ENCODE measurements at regions not wholly inside any gene's neighbourhood (a gene's known extent, or its start where the extent isn't known, plus 50 kb on each side); places are given as distances from the start of the nearest gene placed in this dataset.

- TF ChIP-seq CTCF (IDR thresholded peaks at IDR 0.05) (no peak), POLR2A (IDR thresholded peaks at IDR 0.05) (no peak), EP300 (IDR thresholded peaks at IDR 0.05) (no peak), POLR2AphosphoS5 (IDR thresholded peaks at IDR 0.05) (no peak)
Measured at GRCh38 chr2:30078521-30078920, 68.3 kb upstream of the YPEL5 start.
